ENCODE measurements at regions not wholly inside any gene's neighbourhood (a gene's known extent, or its start where the extent isn't known, plus 50 kb on each side); places are given as distances from the start of the nearest gene placed in this dataset.

GRCh38 chr2:120905824-120906571 lies 170.3 kb downstream of the GLI2 start:
- TF ChIP-seq CTCF (IDR thresholded peaks at IDR 0.05), result no peak
- TF ChIP-seq POLR2A (IDR thresholded peaks at IDR 0.05), result no peak
- no peak for TF ChIP-seq EP300 (IDR thresholded peaks at IDR 0.05)

Data from ovary (tissue), 3 donors.